H9 (cell line): ENCODE measurements at regions not wholly inside any gene's neighbourhood (a gene's known extent, or its start where the extent isn't known, plus 50 kb on each side); places are given as distances from the start of the nearest gene placed in this dataset.

Experiments
- DNase-seq: peaks from one replicate; pipeline ENCODE4 v3.0.0-alpha.2; 2017
- H2AFZ ChIP-seq: one replicate; pipeline ENCODE4 v1.6.1; 2013; ENCODE audit warnings: mild to moderate bottlenecking, low read length, control low read depth, moderate library complexity
- H2AK5ac ChIP-seq: 2 replicates; pipeline ENCODE4 v1.6.1; 2013; ENCODE audit warnings: low read length, control low read depth, mixed read lengths; ENCODE audit not compliant: insufficient read length
- H2BK120ac ChIP-seq: one replicate; pipeline ENCODE4 v1.6.1; 2013; ENCODE audit warnings: low read depth, mild to moderate bottlenecking, low read length, control low read depth, inconsistent platforms; ENCODE audit not compliant: poor library complexity, severe bottlenecking
- H2BK12ac ChIP-seq: 2 replicates; pipeline ENCODE4 v1.6.1; 2013; ENCODE audit warnings: low read length, control low read depth, mixed read lengths, low read depth; ENCODE audit not compliant: insufficient read length
- H2BK15ac ChIP-seq: 2 replicates; pipeline ENCODE4 v1.6.1; 2013; ENCODE audit warnings: low read depth, low read length, control low read depth
- H2BK20ac ChIP-seq: one replicate; pipeline ENCODE4 v1.6.1; 2013; ENCODE audit warnings: low read depth, mild to moderate bottlenecking, low read length, control low read depth, inconsistent platforms; ENCODE audit not compliant: poor library complexity, severe bottlenecking
- H2BK5ac ChIP-seq: 2 replicates; pipeline ENCODE4 v1.6.1; 2013; ENCODE audit warnings: low read length, control low read depth, mixed read lengths; ENCODE audit not compliant: insufficient read length
- H3K14ac ChIP-seq: 2 replicates; pipeline ENCODE4 v1.6.1; 2013; ENCODE audit warnings: low read length, control low read depth; ENCODE audit not compliant: insufficient read depth
- H3K18ac ChIP-seq: 2 replicates; pipeline ENCODE4 v1.6.1; 2013; ENCODE audit warnings: low read depth, mild to moderate bottlenecking, mixed read lengths, low read length, control low read depth; ENCODE audit not compliant: insufficient read length
- H3K23ac ChIP-seq: 2 replicates; pipeline ENCODE4 v1.6.1; 2013; ENCODE audit warnings: low read length, control low read depth, mixed read lengths, low read depth; ENCODE audit not compliant: insufficient read length
- H3K23me2 ChIP-seq: 2 replicates; pipeline ENCODE4 v1.6.1; 2013; ENCODE audit warnings: low read depth, mild to moderate bottlenecking, mixed read lengths, low read length, control low read depth; ENCODE audit not compliant: insufficient read length, poor library complexity, severe bottlenecking
- H3K27ac ChIP-seq: 2 replicates; pipeline ENCODE4 v1.5.1; 2013; ENCODE audit warnings: low read length, control low read depth, mixed read lengths, low read depth; ENCODE audit not compliant: insufficient read length
- H3K27me3 ChIP-seq: 2 replicates; pipeline ENCODE4 v1.6.1; 2013; ENCODE audit warnings: low read length, control low read depth, inconsistent platforms; ENCODE audit not compliant: insufficient read depth
- H3K4ac ChIP-seq: 2 replicates; pipeline ENCODE4 v1.6.1; 2013; ENCODE audit warnings: low read depth, mild to moderate bottlenecking, control low read depth, inconsistent platforms, low read length, moderate library complexity
- H3K4me1 ChIP-seq: 2 replicates; pipeline ENCODE4 v1.6.1; 2013; ENCODE audit warnings: low read length, control low read depth, inconsistent platforms; ENCODE audit not compliant: insufficient read depth
- H3K4me2 ChIP-seq: 2 replicates; pipeline ENCODE4 v1.6.1; 2013; ENCODE audit warnings: low read length, control low read depth, mixed read lengths; ENCODE audit not compliant: insufficient read length, insufficient read depth
- H3K56ac ChIP-seq: 2 replicates; pipeline ENCODE4 v1.6.1; 2013; ENCODE audit warnings: low read depth, mild to moderate bottlenecking, mixed read lengths, low read length, control low read depth; ENCODE audit not compliant: insufficient read length
- H3K79me1 ChIP-seq: 2 replicates; pipeline ENCODE4 v1.6.1; 2013; ENCODE audit warnings: low read depth, mild to moderate bottlenecking, moderate library complexity, low read length, control low read depth, inconsistent platforms; ENCODE audit not compliant: insufficient read depth, poor library complexity, severe bottlenecking
- H3K79me2 ChIP-seq: 2 replicates; pipeline ENCODE4 v1.6.1; 2013; ENCODE audit warnings: low read length, control low read depth, inconsistent platforms; ENCODE audit not compliant: insufficient read depth
- H3K9ac ChIP-seq: 2 replicates; pipeline ENCODE4 v1.6.1; 2013; ENCODE audit warnings: low read length, control low read depth, mixed read lengths; ENCODE audit not compliant: insufficient read length; ENCODE audit errors: extremely low read depth
- H3K9me3 ChIP-seq: one replicate; pipeline ENCODE4 v1.6.1; 2013; ENCODE audit warnings: low read depth, low read length, inconsistent platforms; ENCODE audit not compliant: control insufficient read depth
- H3T11ph ChIP-seq: one replicate; pipeline ENCODE4 v1.6.1; 2013; ENCODE audit warnings: mild to moderate bottlenecking, low read length, control low read depth, inconsistent platforms
- H4K20me1 ChIP-seq: one replicate; pipeline ENCODE4 v1.6.1; 2013; ENCODE audit not compliant: control insufficient read depth, insufficient read length, insufficient read depth
- H4K5ac ChIP-seq: 2 replicates; pipeline ENCODE4 v1.6.1; 2013; ENCODE audit warnings: low read depth, mild to moderate bottlenecking, mixed read lengths, low read length, control low read depth; ENCODE audit not compliant: insufficient read length
- H4K8ac ChIP-seq: replicated peaks from 2 replicates; pipeline ENCODE4 v1.6.1; 2013; ENCODE audit warnings: low read length, control low read depth, mixed read lengths, low read depth; ENCODE audit not compliant: insufficient read length
- H4K91ac ChIP-seq: 2 replicates; pipeline ENCODE4 v1.6.1; 2013; ENCODE audit warnings: low read depth, mild to moderate bottlenecking, moderate library complexity, mixed read lengths, low read length, control low read depth; ENCODE audit not compliant: insufficient read length
- H3K27ac Mint-ChIP-seq, 3 experiments: 2 replicates in 2 of 3; 3 replicates in 1 of 3; pipeline ENCODE4 v1.8.0; 2020 to 2021; ENCODE audit warnings: mixed read lengths in 3 of 3, mild to moderate bottlenecking in 1 of 3, moderate library complexity in 1 of 3
- H3K27me3 Mint-ChIP-seq: 2 replicates; pipeline ENCODE4 v1.8.0; 2021; ENCODE audit warnings: low read depth, mild to moderate bottlenecking, moderate library complexity, mixed read lengths
- H3K36me3 Mint-ChIP-seq, 3 experiments: 2 replicates in 2 of 3; 3 replicates in 1 of 3; pipeline ENCODE4 v1.8.0; 2020 to 2021; ENCODE audit warnings: low read depth in 3 of 3, mixed read lengths in 3 of 3; ENCODE audit not compliant: insufficient read depth in 1 of 3
- H3K4me1 Mint-ChIP-seq, 2 experiments: 2 replicates each; pipeline ENCODE4 v1.8.0; 2020; ENCODE audit warnings: mixed read lengths in 2 of 2
- H3K4me3 Mint-ChIP-seq, 2 experiments: 2 replicates in 1 of 2; 3 replicates in 1 of 2; pipeline ENCODE4 v1.8.0; 2020 to 2021; ENCODE audit warnings: mild to moderate bottlenecking in 2 of 2, mixed read lengths in 2 of 2, moderate library complexity in 1 of 2
- H3K9me3 Mint-ChIP-seq, 2 experiments: 2 replicates in 1 of 2; 3 replicates in 1 of 2; pipeline ENCODE4 v1.8.0; 2020; ENCODE audit warnings: mild to moderate bottlenecking in 2 of 2, mixed read lengths in 2 of 2, moderate library complexity in 1 of 2
- WGBS: extraction: QIAGEN DNeasy Blood & Tissue Kit; methylation state at CpG from one replicate; pipeline ENCODE4 v1.1.7; 2013; ENCODE audit warnings: missing lambda C conversion rate, low lambda C conversion rate, mixed read lengths; ENCODE audit not compliant: insufficient read length; ENCODE audit errors: extremely low coverage; 5-methylcytosine and 5-hydroxymethylcytosine counted together
- TF ChIP-seq, protein P1 (sequence below): fragments of 200-600 bp; sonication (generic); conservative IDR thresholded peaks from 3 replicates; pipeline ENCODE4 v1.8.0; 2021; ENCODE audit warnings: antibody characterized with exemption, mild to moderate bottlenecking

GRCh38 chr3:8113626-8114025 lies 388.0 kb upstream of the LMCD1 start:
- H3K56ac ChIP-seq: no peak overlapping the region
- H4K8ac ChIP-seq: no peak overlapping the region
- H3K9me3 ChIP-seq: no peaks in the 10 kb centered on the region
- Mint-ChIP-seq H3K9me3 (peaks cover 0 to 2% of the 10 kb centered on the region in 2 experiments; a peak in 1 of 5 replicates), H3K4me1 (peaks cover 36 to 37% of the 10 kb centered on the region in 2 experiments), H3K27ac (peak overlapping the region; percentile 28 to 79 (median 50); a peak in 5 of 7 replicates), H3K36me3 (peaks cover 0 to 8% (median 0%) of the 10 kb centered on the region in 3 experiments; a peak in 3 of 7 replicates), H3K4me3 (no peak overlapping the region; a peak in 1 of 5 replicates), H3K27me3 (peaks cover 2% of the 10 kb centered on the region; the same call in 1 of the 2 replicates)
- no peak overlapping the region for H3K4me2 ChIP-seq
- no peak overlapping the region for H2AK5ac ChIP-seq
- H4K20me1 ChIP-seq: no peaks in the 10 kb centered on the region
- no peak overlapping the region for H2BK20ac ChIP-seq
- peak; percentile 47 for DNase-seq
- no CpG with 5 or more reads among the region's 6 CpGs for WGBS
- no peak overlapping the region for H2BK15ac ChIP-seq
- no peak overlapping the region for H3T11ph ChIP-seq
- no peaks in the 10 kb centered on the region for H3K79me2 ChIP-seq
- no peak overlapping the region for H2BK12ac ChIP-seq
- H4K5ac ChIP-seq: no peak overlapping the region
- no peak overlapping the region for H2BK120ac ChIP-seq
- no peak overlapping the region for H3K23ac ChIP-seq
- H2BK5ac ChIP-seq: no peak overlapping the region
- no peak overlapping the region for H3K4ac ChIP-seq
- no peak overlapping the region for H3K27ac ChIP-seq
- no peaks in the 10 kb centered on the region for H3K79me1 ChIP-seq
- no peaks in the 10 kb centered on the region for H3K27me3 ChIP-seq
- H3K9ac ChIP-seq: no peak overlapping the region
- no peak overlapping the region for H3K14ac ChIP-seq
- TF ChIP-seq, protein P1, sequence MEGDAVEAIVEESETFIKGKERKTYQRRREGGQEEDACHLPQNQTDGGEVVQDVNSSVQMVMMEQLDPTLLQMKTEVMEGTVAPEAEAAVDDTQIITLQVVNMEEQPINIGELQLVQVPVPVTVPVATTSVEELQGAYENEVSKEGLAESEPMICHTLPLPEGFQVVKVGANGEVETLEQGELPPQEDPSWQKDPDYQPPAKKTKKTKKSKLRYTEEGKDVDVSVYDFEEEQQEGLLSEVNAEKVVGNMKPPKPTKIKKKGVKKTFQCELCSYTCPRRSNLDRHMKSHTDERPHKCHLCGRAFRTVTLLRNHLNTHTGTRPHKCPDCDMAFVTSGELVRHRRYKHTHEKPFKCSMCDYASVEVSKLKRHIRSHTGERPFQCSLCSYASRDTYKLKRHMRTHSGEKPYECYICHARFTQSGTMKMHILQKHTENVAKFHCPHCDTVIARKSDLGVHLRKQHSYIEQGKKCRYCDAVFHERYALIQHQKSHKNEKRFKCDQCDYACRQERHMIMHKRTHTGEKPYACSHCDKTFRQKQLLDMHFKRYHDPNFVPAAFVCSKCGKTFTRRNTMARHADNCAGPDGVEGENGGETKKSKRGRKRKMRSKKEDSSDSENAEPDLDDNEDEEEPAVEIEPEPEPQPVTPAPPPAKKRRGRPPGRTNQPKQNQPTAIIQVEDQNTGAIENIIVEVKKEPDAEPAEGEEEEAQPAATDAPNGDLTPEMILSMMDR: no peak
- no peak overlapping the region for H3K18ac ChIP-seq
- H3K23me2 ChIP-seq: no peaks in the 10 kb centered on the region
- no peak overlapping the region for H4K91ac ChIP-seq
- H2AFZ ChIP-seq: no peak overlapping the region
- H3K4me1 ChIP-seq: peaks cover 13% of the 10 kb centered on the region; the same call in 1 of the 2 replicates
